HCT116 (cell line): ENCODE measurements at regions not wholly inside any gene's neighbourhood (a gene's known extent, or its start where the extent isn't known, plus 50 kb on each side); places are given as distances from the start of the nearest gene placed in this dataset.

ENCODE experiments used
- ATAC-seq: fragments of 200-7000 bp; cut with Tn5 transposase; 2 replicates; pipeline ENCODE4 v1.9.1; 2020; ENCODE audit warnings: mild to moderate bottlenecking, moderate library complexity
- BruUV-seq: library from RNA; stranded (reverse); fragments of 400-500 nt; replicated peaks from 2 replicates; lab custom pipeline; 2021; lab: Mats Ljungman, UMichigan
- CTCF ChIA-PET: fragments of 300-600 bp; sonication (Branson Sonifier 250); formaldehyde crosslinking; loops from one replicate; lab custom pipeline; 2021; ENCODE audit warnings: antibody characterized with exemption; lab: Charles Lee
- POLR2A ChIA-PET: fragments of 300-600, 350-600 bp; sonication (Branson Sonifier 250); formaldehyde crosslinking; loops from one replicate; lab custom pipeline; 2021; ENCODE audit warnings: antibody characterized with exemption; lab: Charles Lee
- RAD21 ChIA-PET, 2 experiments: fragments of 300-600 bp; sonication (Branson Sonifier 250); formaldehyde crosslinking; loops; one replicate each; lab custom pipeline; 2023; ENCODE audit warnings: low total read pairs in 2 of 2; ENCODE audit not compliant: uncharacterized antibody in 2 of 2, unreplicated experiment in 2 of 2, low non-redundant PET in 1 of 2; lab: Charles Lee
- DNase-seq: peaks from one replicate; pipeline ENCODE4 v3.0.0-alpha.2; 2010; ENCODE audit warnings: low read depth, low spot score
- H2AFZ ChIP-seq: fragments of 200-600 bp; shearing (Covaris generic), sonication (generic); 2 replicates; pipeline ENCODE4 v1.6.1; 2017; ENCODE audit warnings: low read depth, mixed run types, mixed read lengths, antibody characterized with exemption, low read length; ENCODE audit not compliant: poor library complexity, severe bottlenecking
- H3K27ac ChIP-seq: 2 replicates; pipeline ENCODE4 v1.5.1; 2012; ENCODE audit warnings: low read depth, low read length
- H3K27me3 ChIP-seq: fragments of 200-600 bp; sonication (generic); 2 replicates; pipeline ENCODE4 v1.6.1; 2016; ENCODE audit warnings: mixed run types, low read length, mixed read lengths; ENCODE audit not compliant: insufficient read depth
- H3K36me3 ChIP-seq, 2 experiments: fragments of 200-500 bp in 1 of 2; fragments of 200-600 bp in 1 of 2; sonication (Bioruptor generic) in 1 of 2; sonication (generic) in 1 of 2; 2 replicates each; pipeline versions ENCODE4 v1.5.1 to v1.6.1; 2014 to 2016; ENCODE audit warnings: low read length in 2 of 2, inconsistent platforms in 1 of 2, mixed read lengths in 1 of 2, mixed run types in 1 of 2; ENCODE audit not compliant: insufficient read depth in 2 of 2, control insufficient read depth in 1 of 2
- H3K4me1 ChIP-seq, 2 experiments: fragments of 200-600 bp in 1 of 2; sonication (generic) in 1 of 2; 2 replicates each; pipeline versions ENCODE4 v1.5.1 to v1.6.1; 2012 to 2017; ENCODE audit warnings: low read length in 2 of 2, inconsistent platforms in 1 of 2, mild to moderate bottlenecking in 1 of 2, mixed read lengths in 1 of 2, mixed run types in 1 of 2, moderate library complexity in 1 of 2; ENCODE audit not compliant: insufficient read depth in 2 of 2, control insufficient read depth in 1 of 2
- H3K4me2 ChIP-seq: fragments of 200-600 bp; sonication (generic); 2 replicates; pipeline ENCODE4 v1.6.1; 2017; ENCODE audit warnings: mixed run types, low read length, mixed read lengths
- H3K4me3 ChIP-seq, 2 experiments: fragments of 200-600 bp in 1 of 2; sonication (generic) in 1 of 2; replicated peaks in 1 of 2; 2 replicates each; pipeline ENCODE4 v1.5.1; 2011 to 2016; ENCODE audit warnings: low read length in 2 of 2, control low read depth in 1 of 2, low read depth in 1 of 2, mild to moderate bottlenecking in 1 of 2, mixed read lengths in 1 of 2, mixed run types in 1 of 2
- H3K79me2 ChIP-seq: fragments of 200-600 bp; sonication (generic); 2 replicates; pipeline ENCODE4 v1.6.1; 2017; ENCODE audit warnings: mild to moderate bottlenecking, mixed run types, low read length, moderate library complexity, mixed read lengths; ENCODE audit not compliant: insufficient read depth
- H3K9ac ChIP-seq: fragments of 200-600 bp; sonication (generic); 2 replicates; pipeline ENCODE4 v1.6.1; 2016; ENCODE audit warnings: low read length, mixed read lengths
- H3K9me2 ChIP-seq: fragments of 200-600 bp; sonication (generic), shearing (Covaris generic); 2 replicates; pipeline ENCODE4 v1.6.1; 2017; ENCODE audit warnings: mixed run types, mild to moderate bottlenecking, moderate library complexity; ENCODE audit not compliant: insufficient read depth
- H3K9me3 ChIP-seq, 2 experiments: fragments of 200-500 bp in 1 of 2; fragments of 200-600 bp in 1 of 2; sonication (Bioruptor generic) in 1 of 2; sonication (generic) in 1 of 2; 2 replicates each; pipeline ENCODE4 v1.6.1; 2014 to 2017; ENCODE audit warnings: low read length in 2 of 2, mixed read lengths in 2 of 2, inconsistent platforms in 1 of 2, low read depth in 1 of 2, mild to moderate bottlenecking in 1 of 2, mixed run types in 1 of 2, moderate library complexity in 1 of 2; ENCODE audit not compliant: control insufficient read depth in 1 of 2, insufficient read depth in 1 of 2
- H4K20me1 ChIP-seq: fragments of 200-600 bp; sonication (generic), shearing (Covaris generic); 2 replicates; pipeline ENCODE4 v1.6.1; 2017; ENCODE audit warnings: mixed run types, mild to moderate bottlenecking, moderate library complexity; ENCODE audit not compliant: insufficient read depth
- CBX3 ChIP-seq: IDR thresholded peaks from 2 replicates; pipeline ENCODE4 v1.6.1; 2012; ENCODE audit warnings: low read depth
- CTCF ChIP-seq, 3 experiments: fragments of 200-600 bp in 1 of 3; sonication (generic) in 1 of 3; IDR thresholded peaks in 2 of 3; conservative IDR thresholded peaks in 1 of 3; 2 replicates each; pipeline ENCODE4 v1.5.1; 2012 to 2017; ENCODE audit warnings: low read depth in 2 of 3, low read length in 2 of 3, antibody characterized with exemption in 1 of 3, borderline replicate concordance in 1 of 3, control low read depth in 1 of 3, mild to moderate bottlenecking in 1 of 3, mixed read lengths in 1 of 3, mixed run types in 1 of 3, moderate library complexity in 1 of 3; ENCODE audit not compliant: insufficient read depth in 1 of 3
- EGR1 ChIP-seq: IDR thresholded peaks from 2 replicates; pipeline ENCODE4 v1.6.1; 2012; ENCODE audit warnings: low read depth
- ELF1 ChIP-seq: IDR thresholded peaks from 2 replicates; pipeline ENCODE4 v1.6.1; 2012; ENCODE audit warnings: low read depth, borderline replicate concordance
- EZH2 ChIP-seq: fragments of 200-600 bp; sonication (generic); IDR thresholded peaks from 2 replicates; pipeline ENCODE4 v1.6.1; 2017; ENCODE audit warnings: antibody characterized with exemption, mixed run types
- FOSL1 ChIP-seq: IDR thresholded peaks from 2 replicates; pipeline ENCODE4 v1.6.1; 2012; ENCODE audit warnings: low read depth
- MAX ChIP-seq: IDR thresholded peaks from 2 replicates; pipeline ENCODE4 v1.6.1; 2012
- POLR2A ChIP-seq: IDR thresholded peaks from 2 replicates; pipeline ENCODE4 v1.7.0; 2011; ENCODE audit warnings: borderline replicate concordance; ENCODE audit not compliant: insufficient read depth, insufficient read length; ENCODE audit errors: extremely low read depth
- POLR2AphosphoS5 ChIP-seq: IDR thresholded peaks from 2 replicates; pipeline ENCODE4 v1.6.1; 2011; ENCODE audit warnings: mild to moderate bottlenecking, low read depth, low read length, moderate library complexity
- RAD21 ChIP-seq: IDR thresholded peaks from 2 replicates; pipeline ENCODE4 v1.6.1; 2012; ENCODE audit warnings: low read depth, mild to moderate bottlenecking
- SP1 ChIP-seq: IDR thresholded peaks from 2 replicates; pipeline ENCODE4 v1.6.1; 2012; ENCODE audit warnings: low read depth
- TCF7L2 ChIP-seq: IDR thresholded peaks from 2 replicates; pipeline ENCODE4 v1.7.0; 2011; ENCODE audit warnings: borderline replicate concordance, inconsistent platforms; ENCODE audit not compliant: insufficient read depth, insufficient read length; ENCODE audit errors: extremely low read depth
- YY1 ChIP-seq: IDR thresholded peaks from 2 replicates; pipeline ENCODE4 v1.6.1; 2011; ENCODE audit warnings: low read length, low read depth, moderate library complexity, mild to moderate bottlenecking; ENCODE audit not compliant: insufficient replicate concordance; ENCODE audit errors: extremely low read depth
- intact Hi-C: fragments of 100-400 bp; cut with micrococcal nuclease; formaldehyde crosslinking; loops from 2 replicates; pipeline ENCODE4 v1.10.0; 2022

GRCh38 chr10:42986633-42987032, 90.2 kb upstream of the RET start:
- ChIA-PET CTCF (no interaction called here), RAD21 (no interaction called here), POLR2A (no interaction called here)
- no TSS peak for BruUV-seq
- no peaks in the 10 kb centered on the region for H3K36me3 ChIP-seq
- H3K27ac ChIP-seq, result no peak overlapping the region
- H3K4me2 ChIP-seq, result no peak overlapping the region
- H3K4me1 ChIP-seq, result no peaks in the 10 kb centered on the region
- no peaks in the 10 kb centered on the region for H3K27me3 ChIP-seq
- H3K9ac ChIP-seq, result no peak overlapping the region
- ATAC-seq (peak; percentile 50; the same call in 1 of the 2 replicates), DNase-seq (no peak)
- TF ChIP-seq CBX3 (no peak), EZH2 (no peak), ELF1 (no peak), YY1 (no peak), RAD21 (no peak), SP1 (no peak), POLR2A (no peak), FOSL1 (no peak), MAX (no peak), CTCF (IDR thresholded peaks at IDR 0.05 in 2 of 3, conservative IDR thresholded peaks at IDR 0.05 in 1 of 3; ENCODE audit: borderline replicate concordance in 1 of 3, insufficient read depth in 1 of 3, low read depth in 2 of 3, low read length in 2 of 3) (no peak)
- H2AFZ ChIP-seq, result no peak overlapping the region
- no peak overlapping the region for H3K4me3 ChIP-seq
- no peaks in the 10 kb centered on the region for H4K20me1 ChIP-seq
- no peaks in the 10 kb centered on the region for H3K9me2 ChIP-seq
- no peaks in the 10 kb centered on the region for H3K9me3 ChIP-seq
- no peaks in the 10 kb centered on the region for H3K79me2 ChIP-seq
- intact Hi-C loops, result no loop called here

- TF ChIP-seq EGR1 (no peak), EZH2 (no peak), TCF7L2 (no peak), POLR2AphosphoS5 (no peak)
- intact Hi-C loops, result no loop called here
- H3K4me2 ChIP-seq, result no peak overlapping the region
- no peaks in the 10 kb centered on the region for H3K9me2 ChIP-seq
- H4K20me1 ChIP-seq, result no peaks in the 10 kb centered on the region
- H3K4me1 ChIP-seq, result no peaks in the 10 kb centered on the region
- no peak overlapping the region for H3K27ac ChIP-seq
- H3K9ac ChIP-seq, result no peak overlapping the region
- ATAC-seq (no peak), DNase-seq (no peak)
- no TSS peak for BruUV-seq
- H3K36me3 ChIP-seq, result no peaks in the 10 kb centered on the region
- RAD21 ChIA-PET, result no interaction called here
- POLR2A ChIA-PET, result no interaction called here
- H3K27me3 ChIP-seq, result no peaks in the 10 kb centered on the region
- H2AFZ ChIP-seq, result no peak overlapping the region
- H3K9me3 ChIP-seq, result no peaks in the 10 kb centered on the region
- no peaks in the 10 kb centered on the region for H3K79me2 ChIP-seq
- H3K4me3 ChIP-seq, result no peak overlapping the region
- CTCF ChIA-PET, result no interaction called here
Measured at GRCh38 chr10:42987121-42987541, 89.7 kb upstream of the RET start.
